Lower leg skin (tissue), 4 donors: ENCODE measurements at regions not wholly inside any gene's neighbourhood (a gene's known extent, or its start where the extent isn't known, plus 50 kb on each side); places are given as distances from the start of the nearest gene placed in this dataset.
"Not testable (repeated sequence)": the region's sequence is repeated elsewhere in the genome, so short reads cannot be mapped to it uniquely, and the experiment has no call there.

ENCODE experiments used
- DNase-seq, 2 donors: peaks; one replicate each; pipeline ENCODE4 v3.0.0-alpha.2; 2019; ENCODE audit warnings: low spot score in 2 of 2
- H3K4me3 ChIP-seq: fragments of 200-600 bp; sonication (generic); 2 replicates; pipeline ENCODE4 v1.5.1; 2017; ENCODE audit warnings: mild to moderate bottlenecking, low read depth; ENCODE audit not compliant: poor library complexity, severe bottlenecking
- CTCF ChIP-seq, 3 donors: fragments of 450-650 bp; IDR thresholded peaks; one replicate each; pipeline ENCODE4 v1.5.1; 2016; ENCODE audit warnings: antibody characterized with exemption in 3 of 3, mild to moderate bottlenecking in 3 of 3, moderate library complexity in 2 of 3
- POLR2A ChIP-seq, 2 donors: fragments of 450-650 bp; IDR thresholded peaks; one replicate each; pipeline ENCODE4 v1.6.1; 2016 to 2017; ENCODE audit warnings: antibody characterized with exemption in 2 of 2, mild to moderate bottlenecking in 1 of 2, moderate library complexity in 1 of 2
- WGBS, 2 donors: methylation state at CpG; one replicate each; pipeline ENCODE4 v1.1.5; 2018; 5-methylcytosine and 5-hydroxymethylcytosine counted together
- intact Hi-C: fragments of 100-400 bp; cut with DNase I; formaldehyde crosslinking; loops from one replicate; pipeline ENCODE4 v1.15.0; 2023; ENCODE audit warnings: low total_unique reads

DNA sequence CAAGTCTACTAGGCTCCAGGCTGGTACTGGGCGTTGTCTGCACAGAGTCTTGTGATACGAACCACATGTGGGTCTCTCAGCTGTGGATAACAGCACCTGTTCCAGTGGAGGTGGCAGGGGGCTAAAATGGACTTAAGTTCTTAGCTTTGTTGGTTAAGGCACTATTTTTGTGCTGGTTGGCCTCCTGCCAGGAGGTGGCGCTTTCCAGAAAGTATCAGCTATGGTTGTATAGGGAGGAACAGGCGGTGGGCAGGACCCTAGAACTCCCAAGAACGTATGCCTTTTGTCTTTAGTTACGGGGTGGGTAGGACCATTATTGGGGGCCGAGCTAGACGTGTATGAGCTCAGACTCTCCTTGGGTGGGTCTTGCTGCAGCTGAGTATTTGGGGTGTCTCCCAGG lies 1138.4 kb downstream of the PCDH19 start:
- TF ChIP-seq CTCF (IDR thresholded peaks at IDR 0.05): no peak
- TF ChIP-seq POLR2A (IDR thresholded peaks at IDR 0.05): no peak
- intact Hi-C loops: no loop called here
- WGBS, 2 donors: 83 to 90% methylated on average over 8 of the region's 8 CpGs
- DNase-seq: no peak
- no peak overlapping the region for H3K4me3 ChIP-seq

GRCh38 chrX:99266255-99266654 lies 1143.8 kb downstream of the PCDH19 start:
- H3K4me3 ChIP-seq: no peak overlapping the region
- WGBS, 2 donors: 59 to 85% methylated on average over 2 of the region's 2 CpGs
- TF ChIP-seq CTCF (IDR thresholded peaks at IDR 0.05): no peak
- TF ChIP-seq POLR2A (IDR thresholded peaks at IDR 0.05): no peak
- no peak for DNase-seq
- intact Hi-C loops: no loop called here

GRCh38 chrX:99248180-99248579 lies 1161.9 kb downstream of the PCDH19 start:
- TF ChIP-seq CTCF (IDR thresholded peaks at IDR 0.05): no peak
- TF ChIP-seq POLR2A (IDR thresholded peaks at IDR 0.05): no peak
- intact Hi-C loops: no loop called here
- no peak overlapping the region for H3K4me3 ChIP-seq
- DNase-seq: no peak

DNA sequence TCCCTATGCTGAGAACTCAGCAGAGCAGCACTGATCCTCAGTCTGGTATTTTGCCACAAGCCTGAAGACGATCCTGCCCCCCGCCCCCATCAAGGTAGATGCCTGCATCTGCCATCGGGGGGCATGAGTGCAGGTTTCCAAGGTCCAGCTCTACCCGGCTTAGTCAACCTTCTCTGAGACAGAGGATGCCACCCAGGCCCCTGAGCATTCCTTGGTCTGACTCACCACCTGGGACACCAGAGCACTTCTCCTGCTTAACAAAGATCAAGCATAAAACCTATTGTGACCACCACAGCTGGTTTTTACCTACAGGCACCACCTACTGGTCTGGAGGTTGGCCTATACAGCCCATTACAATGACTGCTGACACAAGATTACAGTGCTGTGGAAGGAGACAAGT lies 1168.1 kb downstream of the PCDH19 start:
- peak in 1 of 2 donors; percentile 61 for DNase-seq
- WGBS, 2 donors: 66 to 67% methylated on average over 4 of the region's 4 CpGs
- intact Hi-C loops: no loop called here
- TF ChIP-seq CTCF (IDR thresholded peaks at IDR 0.05) (no peak), POLR2A (IDR thresholded peaks at IDR 0.05) (no peak)
- no peak overlapping the region for H3K4me3 ChIP-seq

DNA sequence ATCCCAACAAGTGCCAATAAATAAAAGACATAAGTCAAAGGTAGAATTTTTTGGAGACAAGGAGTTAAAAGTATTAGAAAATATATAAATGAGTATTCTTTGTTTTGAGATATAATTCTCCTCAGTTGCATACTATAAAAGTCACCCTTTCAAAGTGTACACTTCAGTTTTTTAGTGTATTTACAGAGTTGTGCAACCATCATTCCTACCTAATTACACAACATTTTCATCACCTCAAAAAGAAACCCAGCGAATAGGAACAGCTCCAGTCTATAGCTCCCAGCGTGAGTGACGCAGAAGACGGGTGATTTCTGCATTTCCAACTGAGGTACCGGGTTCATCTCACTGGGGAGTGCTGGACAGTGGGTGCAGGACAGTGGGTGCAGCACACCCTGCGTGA lies 1175.7 kb downstream of the PCDH19 start:
- WGBS, 2 donors: 89 to 90% methylated on average over 6 of the region's 6 CpGs
- intact Hi-C loops, DNase-seq, H3K4me3 ChIP-seq: not testable (repeated sequence)

DNA sequence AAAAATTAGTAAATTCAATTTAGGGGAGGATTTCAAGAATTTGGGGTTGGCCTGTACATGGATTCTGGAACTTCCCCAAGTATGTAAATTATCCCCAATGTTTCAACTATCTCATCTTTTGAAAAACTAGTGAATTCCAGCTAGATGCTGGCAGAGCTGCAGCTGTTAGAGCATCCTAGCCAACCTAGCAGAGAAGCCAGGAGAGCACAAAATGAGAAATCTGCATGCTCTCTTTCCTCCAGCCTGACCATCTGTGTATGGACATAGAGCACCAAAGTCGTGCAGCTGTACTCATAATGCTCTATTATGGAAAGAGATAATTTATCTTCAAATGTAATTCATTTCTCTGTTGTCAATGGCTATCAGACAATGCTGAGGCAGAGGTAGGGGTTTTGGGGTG lies 1217.7 kb downstream of the PCDH19 start:
- TF ChIP-seq POLR2A (IDR thresholded peaks at IDR 0.05) (no peak), CTCF (IDR thresholded peaks at IDR 0.05) (no peak)

More for the DNA sequence above, 1217.7 kb downstream of the PCDH19 start:
- 21 to 38% methylated on average over 1 of the region's 1 CpG for WGBS, 2 donors
- intact Hi-C loops: no loop called here
- no peak for DNase-seq
- no peak overlapping the region for H3K4me3 ChIP-seq
